NCI-H2171 (cell line): ENCODE measurements at regions not wholly inside any gene's neighbourhood (a gene's known extent, or its start where the extent isn't known, plus 50 kb on each side); places are given as distances from the start of the nearest gene placed in this dataset.

ENCODE experiments used
- DNase-seq: peaks from one replicate; lab custom pipeline; 2025; lab: John Stamatoyannopoulos, UW

DNA sequence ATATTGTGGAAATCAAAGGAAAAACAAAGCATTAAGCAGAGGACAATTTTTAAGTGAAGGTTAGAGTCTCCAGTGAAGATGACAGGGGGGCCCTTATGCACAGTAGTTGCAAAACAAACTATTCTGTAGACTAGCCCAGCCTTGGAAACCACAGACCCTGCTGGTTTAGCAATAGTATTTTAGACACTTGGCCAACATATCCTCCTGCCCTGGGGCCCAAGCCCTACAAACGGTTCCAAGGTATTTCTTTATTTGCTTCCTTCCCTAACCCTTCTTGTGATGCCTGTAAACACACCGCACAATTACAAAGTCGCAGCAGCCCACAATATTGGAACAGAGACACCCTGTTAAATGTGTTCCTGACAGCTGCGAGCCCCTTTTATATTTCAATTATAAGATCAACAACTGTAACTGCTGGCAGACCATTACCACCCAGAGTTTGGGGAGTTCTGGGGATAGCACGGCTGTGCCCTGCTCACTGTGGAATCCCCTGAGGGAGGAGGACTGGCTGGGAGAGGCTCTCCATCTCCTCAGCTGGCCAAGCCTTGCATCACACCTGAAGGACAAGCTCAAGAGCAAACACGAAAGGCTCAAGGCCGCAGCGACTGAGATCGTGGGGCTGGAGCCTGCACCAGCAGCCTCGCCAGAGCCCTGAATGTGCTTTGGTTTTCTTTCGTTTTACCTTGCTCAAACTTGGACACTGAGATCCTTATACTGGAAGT lies 282.2 kb upstream of the ATP5MC3 start:
- no peak for DNase-seq

DNA sequence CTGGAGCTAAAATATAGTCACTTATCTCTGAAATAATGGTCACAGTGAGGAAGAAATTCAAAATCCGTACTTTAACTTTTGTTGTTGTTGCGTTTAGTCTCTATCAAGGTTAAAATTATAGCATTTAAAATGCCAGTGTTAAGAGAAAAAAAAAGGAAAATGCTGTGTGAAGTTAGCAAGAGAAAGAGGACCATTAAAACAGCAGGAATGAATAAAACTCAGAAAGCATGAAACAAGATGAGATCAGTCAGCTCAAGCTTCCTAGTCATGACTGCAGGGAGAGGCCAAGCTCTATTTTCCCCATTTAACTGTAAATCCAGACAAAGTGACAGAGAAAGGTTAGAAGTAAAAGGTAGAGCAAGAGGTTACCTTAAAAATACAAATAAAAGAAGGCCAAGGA lies 281.7 kb upstream of the ATP5MC3 start:
- no peak for DNase-seq

DNA sequence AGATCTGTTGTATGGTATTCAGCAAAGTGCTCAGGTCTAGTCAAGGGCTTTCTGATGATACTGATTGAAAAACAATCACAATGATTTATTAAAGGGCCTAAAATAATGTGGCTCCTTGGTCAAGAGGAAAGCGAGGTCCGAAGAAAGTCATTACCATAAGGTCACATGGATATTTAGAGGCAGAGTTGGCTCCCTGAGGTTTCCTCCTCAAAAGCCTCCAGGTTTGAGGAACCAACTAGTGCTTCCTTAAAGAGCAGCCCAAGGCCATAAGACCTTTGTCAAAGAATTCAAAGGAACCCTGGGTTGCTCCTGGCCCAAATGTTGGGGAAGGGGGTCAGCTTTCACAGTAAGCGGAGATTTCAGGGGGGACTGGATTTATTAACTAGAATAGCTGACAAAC lies 280.7 kb upstream of the ATP5MC3 start:
- DNase-seq = no peak

DNA sequence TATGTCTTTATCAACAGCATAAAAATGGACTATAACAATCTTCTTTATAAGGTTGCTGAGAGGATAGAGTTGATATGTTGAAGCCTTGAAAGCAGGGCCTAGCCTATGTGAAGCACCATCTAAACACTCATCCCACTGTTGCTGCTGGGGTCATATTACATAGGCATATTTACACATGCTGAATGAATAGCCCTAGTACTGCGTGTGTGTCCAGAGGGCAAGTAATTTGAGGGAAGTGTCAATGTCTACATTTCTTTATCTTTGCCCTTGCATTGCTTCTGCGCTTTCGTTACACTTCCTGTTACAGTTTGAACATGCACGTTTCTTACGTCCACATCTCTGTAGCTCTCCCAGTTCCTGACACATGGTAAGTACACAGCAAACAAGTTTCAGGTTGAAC lies 280.3 kb upstream of the ATP5MC3 start:
- DNase-seq = no peak

DNA sequence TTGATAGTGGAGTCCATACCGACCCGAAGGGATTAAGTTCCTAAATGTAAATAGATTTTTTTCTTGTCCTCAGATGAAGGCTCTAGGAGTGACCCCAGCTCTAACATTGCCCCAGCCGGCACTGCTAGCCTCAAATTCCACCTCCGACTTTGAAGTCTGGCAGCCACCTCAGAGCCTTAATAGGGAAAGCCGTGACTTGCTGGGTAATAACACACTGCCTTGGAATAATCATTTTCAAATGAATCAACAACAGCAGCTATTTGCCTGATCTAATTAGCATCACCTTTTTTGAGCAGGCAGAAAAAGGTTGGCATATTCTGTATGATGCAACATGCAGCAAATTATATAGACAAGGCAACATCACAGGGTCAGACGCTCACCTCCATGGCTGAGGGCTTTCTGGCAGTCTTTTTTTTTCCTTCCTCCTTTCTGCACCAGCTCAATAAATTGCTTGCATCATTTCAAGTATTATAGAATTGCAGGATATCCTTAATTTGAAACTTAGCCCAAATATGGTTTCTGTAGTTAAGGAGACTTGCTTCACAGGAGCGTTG lies 276.5 kb upstream of the ATP5MC3 start:
- DNase-seq = no peak

DNA sequence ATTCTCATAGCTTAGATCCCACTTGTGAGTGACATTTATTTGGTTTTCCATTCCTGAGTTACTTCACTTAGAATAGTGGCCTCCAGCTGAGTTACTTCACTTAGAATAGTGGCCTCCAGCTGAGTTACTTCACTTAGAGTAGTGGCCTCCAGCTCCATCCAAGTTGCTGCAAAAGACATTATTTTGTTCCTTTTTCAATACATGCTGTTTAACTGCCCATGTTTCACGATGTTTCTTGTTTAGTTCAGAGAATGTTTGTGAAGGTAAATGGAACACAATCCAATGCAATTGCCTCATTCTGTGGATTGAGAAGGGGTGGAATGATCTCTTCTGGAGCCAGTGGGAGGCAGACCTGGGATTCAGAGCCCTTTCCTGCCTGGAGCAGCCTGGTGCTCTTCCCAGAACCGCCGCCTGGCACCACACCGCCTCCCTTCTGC lies 273.5 kb upstream of the ATP5MC3 start:
- DNase-seq = no peak

DNA sequence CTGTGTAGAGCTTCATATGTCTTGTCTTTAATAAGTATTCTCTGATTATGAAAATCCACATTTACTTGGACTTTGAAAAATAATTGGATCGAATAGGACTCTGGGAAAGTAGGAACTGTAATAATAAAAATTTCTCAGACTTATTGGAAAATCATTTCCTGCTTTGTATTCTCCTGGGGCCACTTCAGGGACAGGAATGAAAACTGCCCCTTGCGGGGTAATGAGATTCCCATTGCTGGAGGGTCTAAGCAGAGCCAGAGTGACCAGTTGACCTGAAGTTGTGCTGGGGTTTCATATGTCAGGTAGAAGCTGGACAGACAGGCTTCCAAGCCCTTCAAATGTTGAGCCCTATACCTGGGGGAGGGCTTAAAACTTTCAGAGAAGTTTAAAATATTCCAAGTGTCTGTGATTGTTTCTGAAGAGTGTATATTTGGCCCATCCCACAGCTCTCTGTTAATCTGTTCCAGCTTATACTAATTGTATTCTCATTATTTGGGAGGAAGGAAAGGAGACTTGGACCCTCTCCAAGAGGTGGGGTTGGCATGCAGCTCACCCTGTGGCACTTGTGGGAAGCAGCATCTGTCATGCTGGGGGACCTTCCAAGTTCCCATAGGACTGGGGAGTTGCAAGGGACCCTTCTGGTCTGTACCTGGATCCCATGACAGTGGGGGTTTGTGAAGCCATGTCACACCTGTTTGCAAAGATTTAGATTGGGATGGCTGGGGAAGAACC lies 268.7 kb upstream of the ATP5MC3 start:
- DNase-seq = peak; percentile 63

DNA sequence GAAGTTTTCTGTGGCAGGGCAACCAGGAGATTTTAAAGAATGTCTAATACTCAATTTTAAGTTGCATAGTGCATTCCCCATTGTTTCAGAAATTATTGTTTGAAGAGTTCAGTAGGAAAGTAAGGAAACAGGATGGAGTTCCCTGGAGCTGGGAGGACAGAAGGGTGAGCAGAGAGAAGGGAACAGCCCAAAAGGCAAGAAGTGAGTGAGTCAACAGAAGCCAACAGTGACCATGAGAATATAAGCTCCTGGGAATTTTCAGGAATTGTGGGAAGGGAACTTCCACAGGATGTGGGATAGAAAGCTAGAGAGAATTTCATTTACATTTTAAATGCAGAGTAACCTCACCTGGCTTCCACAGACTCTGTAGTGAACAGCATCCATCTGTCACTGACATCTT lies 268.1 kb upstream of the ATP5MC3 start:
- DNase-seq = no peak

DNA sequence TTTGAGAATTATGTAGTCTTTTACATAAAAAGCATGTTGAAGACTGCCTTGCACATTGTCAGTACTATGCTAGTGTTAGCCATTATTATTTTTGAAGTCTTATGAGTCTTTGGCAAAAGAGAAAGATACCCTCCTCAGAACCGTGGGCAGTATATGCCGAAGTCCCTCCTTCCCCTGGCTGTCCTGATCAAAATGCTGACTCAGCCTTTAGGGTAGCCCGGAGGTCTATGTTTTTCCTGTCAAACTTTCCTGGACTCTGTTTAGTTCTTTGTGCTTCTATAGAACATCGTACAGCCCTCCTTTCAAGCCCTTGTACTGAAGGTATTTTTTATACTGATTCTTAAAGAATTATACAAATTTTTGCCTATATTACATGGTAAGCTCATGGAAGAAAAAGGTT lies 264.7 kb upstream of the ATP5MC3 start:
- no peak for DNase-seq

DNA sequence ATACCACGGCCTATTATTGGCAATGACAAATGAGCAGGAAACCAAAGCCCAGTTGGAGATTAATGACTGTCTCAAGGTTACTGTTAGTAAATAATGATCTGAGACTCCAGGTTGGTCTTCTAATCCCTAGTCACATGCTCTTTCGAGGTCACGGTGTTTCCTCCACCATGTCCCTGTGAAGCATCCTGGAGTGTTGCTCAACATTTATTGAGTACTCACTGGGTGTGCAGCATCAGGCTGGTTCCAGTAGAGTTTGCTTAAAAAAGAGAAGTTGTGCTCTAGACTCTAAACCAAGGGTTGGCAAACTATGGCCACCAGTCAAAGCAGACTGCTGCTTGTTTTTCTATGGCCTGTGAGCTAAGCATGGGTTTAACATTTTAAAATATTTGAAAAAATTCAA lies 263.8 kb upstream of the ATP5MC3 start:
- DNase-seq = no peak

DNA sequence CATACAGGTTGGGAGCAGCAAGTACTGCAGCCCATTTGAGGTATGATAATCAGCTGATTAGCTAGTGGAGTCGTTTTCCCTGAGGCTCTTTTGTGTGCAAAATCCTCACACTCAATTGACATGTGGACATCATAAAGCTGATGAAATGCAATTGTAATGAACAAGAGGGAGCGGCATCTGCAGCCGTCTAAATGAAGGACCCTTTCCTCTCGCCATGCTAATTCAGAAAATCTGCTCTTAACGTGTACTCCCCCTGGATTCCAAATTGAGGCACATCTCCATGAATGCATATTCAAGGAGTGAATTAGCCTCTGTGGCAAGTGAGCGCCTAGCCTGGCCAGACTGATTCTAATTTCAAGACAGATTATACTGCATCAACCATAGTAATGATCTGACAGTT lies 260.9 kb upstream of the ATP5MC3 start:
- no peak for DNase-seq

DNA sequence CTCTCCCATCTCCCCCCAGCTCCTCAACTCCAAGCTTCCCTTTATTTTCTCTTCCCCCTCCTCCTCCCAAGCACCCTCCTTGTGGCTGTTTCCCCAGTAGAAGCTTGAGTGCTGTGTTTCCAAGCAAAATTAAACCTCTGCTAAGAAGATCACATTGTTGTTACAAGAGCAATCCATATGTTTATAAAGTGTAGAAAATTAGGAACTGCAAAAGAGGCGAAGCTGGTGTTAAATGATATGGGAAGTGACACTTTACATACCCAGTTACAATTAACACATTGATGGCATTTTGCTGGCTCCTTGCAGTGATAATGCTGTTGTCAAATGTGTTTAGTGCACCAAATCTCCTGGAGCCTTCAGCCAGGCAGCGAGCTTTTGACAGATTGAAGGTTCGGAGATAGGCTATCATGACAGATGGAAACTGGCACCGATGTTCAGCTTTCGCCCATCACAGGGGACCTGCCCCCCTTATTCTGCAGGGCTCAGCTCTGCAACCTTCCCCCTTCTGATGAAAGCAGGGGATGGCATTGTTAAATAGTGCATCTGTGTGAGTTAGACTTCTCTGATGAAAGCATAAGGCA lies 259.8 kb upstream of the ATP5MC3 start:
- no peak for DNase-seq

DNA sequence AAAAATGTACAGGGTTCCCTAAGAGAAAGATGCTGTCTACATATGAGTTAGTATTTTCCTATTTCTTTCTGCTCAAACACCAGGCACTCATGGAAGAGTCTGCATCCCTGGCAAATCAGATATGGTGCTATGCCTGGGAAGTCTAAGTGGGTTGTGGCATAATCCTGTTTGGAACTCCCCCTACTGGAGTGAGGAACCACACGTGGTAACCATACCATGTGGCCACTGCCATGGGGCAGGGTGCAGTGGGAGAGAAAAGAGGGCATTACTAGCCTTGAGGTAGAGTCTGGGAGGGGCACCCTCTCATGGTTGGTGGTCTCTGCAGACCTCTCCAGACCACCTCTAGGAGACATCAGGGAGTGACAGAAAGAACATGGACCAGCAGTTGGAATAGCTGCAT lies 257.9 kb upstream of the ATP5MC3 start:
- DNase-seq = no peak

DNA sequence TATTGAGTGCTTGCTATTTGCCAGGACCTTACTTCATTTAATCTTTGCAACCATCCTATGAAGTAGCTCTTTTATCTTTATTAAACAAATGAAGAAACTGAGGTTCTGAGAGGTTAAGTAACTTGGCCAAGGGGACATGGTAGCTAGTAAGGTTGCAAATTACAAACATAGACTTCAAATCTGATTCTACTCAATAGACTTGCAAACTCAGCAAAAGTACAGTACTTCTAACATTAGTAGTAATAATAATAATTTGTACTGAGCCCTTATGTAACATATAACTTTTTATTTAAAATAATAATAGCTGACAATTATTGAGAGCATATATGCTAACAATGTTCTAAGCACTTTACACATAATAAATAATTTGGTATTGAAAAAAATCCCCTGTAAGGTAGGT lies 255.7 kb upstream of the ATP5MC3 start:
- DNase-seq = no peak

DNA sequence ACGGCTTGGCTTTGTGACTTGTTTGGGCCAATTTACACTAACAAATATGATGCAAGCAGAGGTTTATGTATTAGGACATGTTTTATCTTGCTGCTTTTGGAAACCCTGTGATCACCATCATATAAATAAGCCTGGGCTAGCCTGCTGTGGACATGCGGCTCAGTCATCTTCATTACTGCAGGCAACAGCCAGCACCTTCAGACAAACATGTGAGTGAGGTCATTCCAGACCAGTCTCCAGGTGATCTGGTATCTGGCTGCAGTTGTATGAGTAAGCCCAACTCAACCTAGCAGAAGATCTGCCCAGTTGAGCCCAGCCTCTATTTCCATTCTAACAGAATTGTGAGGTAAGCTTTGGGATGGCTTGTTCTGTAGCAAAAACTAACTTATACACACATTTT lies 254.6 kb upstream of the ATP5MC3 start:
- DNase-seq = no peak

DNA sequence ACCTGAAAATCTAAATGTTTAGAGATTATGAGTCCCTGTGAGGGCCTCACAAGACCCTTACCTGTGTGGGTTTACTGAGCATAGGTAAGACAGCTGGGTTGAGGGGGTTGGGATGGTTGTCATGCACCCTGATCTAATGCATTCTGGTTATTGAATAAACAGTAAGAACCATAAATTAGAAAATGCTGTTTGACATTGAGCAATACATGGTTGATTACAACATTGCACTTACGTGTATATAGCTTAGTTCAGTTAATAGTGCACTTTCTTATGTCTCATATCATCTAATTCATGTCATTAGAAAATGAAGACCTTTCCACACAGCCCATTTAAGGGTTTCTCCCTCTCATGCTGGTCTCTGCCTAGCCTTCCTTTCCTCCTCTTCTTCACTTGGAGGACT lies 253.5 kb upstream of the ATP5MC3 start:
- DNase-seq = no peak

DNA sequence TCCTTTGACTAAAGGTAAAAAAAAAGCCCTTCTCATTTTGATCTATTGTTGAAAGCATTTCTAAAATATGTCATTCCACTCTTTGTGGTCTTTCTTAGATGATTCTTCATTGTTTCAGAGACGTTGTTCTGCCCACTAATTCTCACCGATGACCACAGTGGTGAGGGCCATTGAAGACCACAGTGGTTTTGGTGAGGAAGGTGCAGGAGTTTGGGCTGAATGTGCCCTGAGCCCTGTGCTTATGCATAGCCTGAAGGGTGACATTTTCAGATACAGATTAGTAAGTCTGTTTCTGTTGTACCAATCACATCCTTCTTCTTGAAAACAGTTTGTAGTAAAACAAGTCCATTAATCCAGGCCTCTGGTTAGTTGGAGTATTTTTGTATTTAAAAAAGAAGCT lies 251.3 kb upstream of the ATP5MC3 start:
- no peak for DNase-seq

DNA sequence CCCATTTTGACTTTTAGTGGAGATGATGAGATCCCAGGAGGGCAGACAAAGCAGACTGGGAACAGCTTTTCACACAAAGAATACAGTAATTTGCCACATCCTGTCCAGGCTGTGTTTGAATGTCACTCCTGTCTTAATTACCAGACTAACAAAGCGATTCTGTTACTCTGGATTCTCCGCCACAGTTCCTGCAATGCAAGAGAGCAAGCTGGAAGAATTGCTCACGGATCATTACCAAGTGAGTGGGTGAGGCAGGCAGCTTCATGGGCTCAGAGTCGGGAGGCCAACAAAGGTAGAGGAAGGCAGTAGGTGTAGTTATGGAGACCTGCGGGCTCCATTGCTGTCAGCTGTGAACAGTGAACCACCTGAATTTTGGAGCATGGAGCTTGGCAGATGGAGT lies 250.5 kb upstream of the ATP5MC3 start:
- no peak for DNase-seq

DNA sequence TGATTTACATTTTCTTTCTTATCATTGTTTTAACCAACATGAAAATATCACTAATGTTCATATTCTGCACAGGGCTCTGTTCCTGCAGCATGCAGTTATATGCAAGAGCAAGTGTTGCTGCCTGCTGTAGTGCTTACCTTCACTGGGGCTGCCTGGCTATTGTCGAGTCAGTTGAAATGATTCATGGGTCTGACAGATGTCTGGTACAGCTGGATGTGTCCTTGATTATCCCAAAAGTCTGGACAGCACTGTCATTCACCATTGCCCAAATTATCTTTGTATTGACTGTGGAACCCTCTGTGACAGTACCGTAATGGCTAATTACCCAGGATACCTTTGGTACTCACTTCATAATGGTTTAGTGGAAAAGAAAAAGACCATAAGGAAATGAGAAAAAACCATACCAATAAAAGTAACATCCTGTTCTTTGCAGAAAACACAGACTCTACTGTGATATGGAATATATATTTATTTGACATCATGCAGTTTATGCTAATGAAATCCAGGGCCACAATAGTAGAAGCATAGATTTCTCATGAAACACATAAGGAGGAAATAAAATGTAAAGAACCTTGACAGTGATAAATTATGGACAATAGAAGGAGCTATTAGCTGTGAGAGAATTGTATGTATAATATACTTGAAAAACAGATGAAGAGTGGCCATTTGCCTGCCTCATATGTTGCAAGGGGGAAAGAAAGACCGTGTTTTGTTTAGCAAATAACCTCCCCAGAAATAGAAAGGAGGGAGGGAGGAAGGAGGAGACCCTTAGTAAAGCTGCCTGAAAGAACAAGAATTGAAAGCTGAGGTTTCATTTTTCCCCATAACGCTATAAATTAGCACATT lies 249.8 kb upstream of the ATP5MC3 start:
- DNase-seq = no peak

DNA sequence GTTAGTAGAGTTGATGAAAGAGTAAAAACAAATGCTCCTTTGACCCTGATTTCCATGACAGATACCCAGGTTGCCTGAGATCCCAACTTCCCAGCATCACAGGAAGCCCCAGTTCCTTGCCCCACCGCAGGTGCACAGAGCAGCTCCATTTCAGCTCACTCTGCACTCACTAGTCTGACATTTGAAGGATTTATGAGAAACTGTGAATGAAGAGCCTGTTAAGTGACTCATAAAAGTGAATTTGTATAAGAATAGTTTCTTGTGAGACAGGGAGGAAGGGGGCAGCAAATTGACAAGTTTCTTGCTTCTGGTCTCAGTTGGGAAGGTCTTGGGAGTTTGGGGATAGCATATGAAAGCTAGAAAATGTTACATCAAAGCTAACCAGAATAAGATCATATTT lies 248.7 kb upstream of the ATP5MC3 start:
- no peak for DNase-seq

DNA sequence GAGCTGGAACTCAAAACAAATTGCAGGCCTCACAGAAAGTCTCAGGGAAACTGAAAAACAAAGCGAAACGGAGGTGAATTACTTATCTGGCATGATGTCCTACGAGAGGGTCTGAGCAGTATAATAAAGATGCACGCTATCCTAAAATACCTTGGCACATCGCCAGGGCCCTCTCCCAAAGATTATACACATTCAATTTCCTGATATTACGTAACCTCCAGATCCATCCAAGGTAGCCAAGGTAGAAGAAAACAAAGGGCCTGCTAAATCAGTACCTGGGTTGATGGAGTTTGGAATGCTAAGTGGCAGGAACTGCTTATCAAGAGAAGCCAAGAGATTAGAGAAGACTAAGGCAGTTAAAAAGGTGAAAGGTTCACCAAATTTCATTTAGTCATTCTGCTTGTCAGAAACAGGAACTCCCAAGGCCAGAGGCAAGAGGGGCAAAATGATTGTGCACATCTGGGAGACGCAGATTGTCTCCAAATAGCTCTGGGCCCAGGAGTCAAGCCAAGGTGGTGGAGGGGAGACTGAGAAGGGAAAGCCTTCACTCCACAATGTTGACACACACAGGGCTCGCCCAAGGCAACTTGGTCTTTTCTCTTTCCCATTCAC lies 236.8 kb upstream of the ATP5MC3 start:
- DNase-seq = no peak
